GM12874 (cell line): ENCODE measurements at regions not wholly inside any gene's neighbourhood (a gene's known extent, or its start where the extent isn't known, plus 50 kb on each side); places are given as distances from the start of the nearest gene placed in this dataset.

ENCODE experiments used
- TF ChIP-seq, protein P1 (sequence below): IDR thresholded peaks from 2 replicates; pipeline ENCODE4 v1.5.1; 2011; ENCODE audit warnings: low read depth, mild to moderate bottlenecking, control low read depth, low read length, moderate library complexity; ENCODE audit not compliant: insufficient read depth

DNA sequence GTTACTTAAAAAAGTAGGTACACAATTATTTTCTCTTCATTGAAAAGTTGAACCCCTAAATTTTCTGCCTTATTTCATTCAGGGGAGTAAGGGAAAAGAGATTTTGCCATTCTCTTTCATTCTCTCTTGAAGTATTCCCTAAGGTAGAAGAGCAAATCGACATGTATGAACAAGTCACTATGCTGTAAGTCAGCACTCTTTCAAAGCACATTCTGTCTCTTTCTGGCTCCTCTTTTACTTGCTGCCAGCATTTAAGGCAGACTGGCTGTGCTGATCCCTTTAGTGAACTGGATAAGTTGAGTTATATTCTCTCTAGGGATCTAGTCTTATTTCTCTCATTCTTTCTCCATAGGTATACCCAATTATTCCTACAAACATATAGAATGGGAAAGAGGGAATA, 222.3 kb upstream of the ZWINT start:
- TF ChIP-seq, protein P1, sequence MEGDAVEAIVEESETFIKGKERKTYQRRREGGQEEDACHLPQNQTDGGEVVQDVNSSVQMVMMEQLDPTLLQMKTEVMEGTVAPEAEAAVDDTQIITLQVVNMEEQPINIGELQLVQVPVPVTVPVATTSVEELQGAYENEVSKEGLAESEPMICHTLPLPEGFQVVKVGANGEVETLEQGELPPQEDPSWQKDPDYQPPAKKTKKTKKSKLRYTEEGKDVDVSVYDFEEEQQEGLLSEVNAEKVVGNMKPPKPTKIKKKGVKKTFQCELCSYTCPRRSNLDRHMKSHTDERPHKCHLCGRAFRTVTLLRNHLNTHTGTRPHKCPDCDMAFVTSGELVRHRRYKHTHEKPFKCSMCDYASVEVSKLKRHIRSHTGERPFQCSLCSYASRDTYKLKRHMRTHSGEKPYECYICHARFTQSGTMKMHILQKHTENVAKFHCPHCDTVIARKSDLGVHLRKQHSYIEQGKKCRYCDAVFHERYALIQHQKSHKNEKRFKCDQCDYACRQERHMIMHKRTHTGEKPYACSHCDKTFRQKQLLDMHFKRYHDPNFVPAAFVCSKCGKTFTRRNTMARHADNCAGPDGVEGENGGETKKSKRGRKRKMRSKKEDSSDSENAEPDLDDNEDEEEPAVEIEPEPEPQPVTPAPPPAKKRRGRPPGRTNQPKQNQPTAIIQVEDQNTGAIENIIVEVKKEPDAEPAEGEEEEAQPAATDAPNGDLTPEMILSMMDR: no peak

DNA sequence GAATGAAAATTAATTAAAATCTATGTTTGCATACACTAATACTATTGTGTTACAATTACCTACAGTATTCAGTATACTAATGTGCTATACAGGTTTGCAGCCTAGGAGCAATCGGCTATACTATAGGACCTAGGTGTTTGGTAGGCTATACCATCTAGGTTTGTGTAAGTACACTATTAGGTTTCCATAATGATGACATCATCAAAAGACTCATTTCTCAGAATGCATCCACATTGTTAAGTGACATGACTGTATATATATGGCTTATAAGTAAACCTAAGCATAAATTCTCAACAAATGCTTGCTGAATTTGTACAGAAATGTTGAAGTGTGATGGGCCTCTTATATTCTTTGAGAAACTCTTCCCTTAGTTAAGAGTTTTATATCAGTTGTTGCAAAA, 206.5 kb upstream of the ZWINT start:
- TF ChIP-seq, protein P1: no peak

DNA sequence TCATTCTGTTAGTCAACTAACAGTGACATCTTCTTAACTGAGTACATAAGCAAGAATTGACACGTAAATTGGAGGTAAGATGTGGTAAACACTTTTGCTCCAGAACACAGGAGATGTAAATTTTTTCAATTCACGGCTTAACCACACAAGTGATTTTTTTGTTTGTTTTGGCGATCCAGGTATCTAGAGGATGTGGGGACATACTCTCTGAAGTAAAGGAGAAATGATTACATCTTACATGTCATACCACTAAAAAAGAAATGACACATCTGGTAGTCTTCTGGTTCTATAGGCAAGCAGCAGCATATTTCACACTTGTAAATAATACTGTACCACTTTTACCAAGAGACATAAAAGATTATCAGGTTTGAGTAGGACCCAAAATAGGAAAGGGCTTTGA, 200.3 kb upstream of the ZWINT start:
- TF ChIP-seq, protein P1: no peak

DNA sequence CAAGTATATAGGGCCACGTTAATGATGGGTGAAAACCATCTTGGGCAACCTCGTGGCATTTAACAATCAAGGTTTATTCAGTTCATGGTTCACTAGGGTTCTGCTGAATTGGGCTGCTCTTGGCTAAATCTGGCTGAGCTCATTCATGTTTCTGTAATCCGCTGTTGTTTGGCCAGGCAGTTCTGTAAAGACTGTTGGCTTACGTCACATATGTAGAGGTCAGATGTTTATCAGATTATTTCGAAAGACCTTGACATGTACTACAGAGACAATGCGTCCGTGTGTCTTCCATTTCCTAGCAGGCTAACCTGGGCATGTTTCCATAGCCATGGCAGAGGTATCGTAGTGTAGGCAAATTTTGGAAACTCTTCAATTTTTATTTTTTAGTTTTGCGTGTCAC, 190.0 kb upstream of the ZWINT start:
- TF ChIP-seq, protein P1: no peak

DNA sequence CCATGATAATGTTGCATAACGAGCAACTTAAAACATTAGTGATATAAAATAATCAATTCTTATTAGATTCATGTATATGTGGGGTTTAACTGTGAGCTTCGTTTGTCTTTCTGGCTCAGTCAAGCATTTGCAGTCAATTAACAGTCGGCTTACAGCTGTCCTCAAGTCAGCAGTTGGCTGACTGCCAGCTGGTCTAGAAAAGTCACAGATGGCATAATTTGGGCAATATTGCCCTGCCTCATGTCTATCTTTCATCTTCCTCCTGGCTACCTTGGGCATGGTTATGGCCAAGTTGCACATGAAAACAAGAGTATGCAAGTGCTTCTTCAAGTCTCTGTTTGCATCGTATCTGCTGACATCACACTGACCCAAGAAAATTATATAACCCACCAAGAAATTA, 186.1 kb upstream of the ZWINT start:
- TF ChIP-seq, protein P1: no peak

DNA sequence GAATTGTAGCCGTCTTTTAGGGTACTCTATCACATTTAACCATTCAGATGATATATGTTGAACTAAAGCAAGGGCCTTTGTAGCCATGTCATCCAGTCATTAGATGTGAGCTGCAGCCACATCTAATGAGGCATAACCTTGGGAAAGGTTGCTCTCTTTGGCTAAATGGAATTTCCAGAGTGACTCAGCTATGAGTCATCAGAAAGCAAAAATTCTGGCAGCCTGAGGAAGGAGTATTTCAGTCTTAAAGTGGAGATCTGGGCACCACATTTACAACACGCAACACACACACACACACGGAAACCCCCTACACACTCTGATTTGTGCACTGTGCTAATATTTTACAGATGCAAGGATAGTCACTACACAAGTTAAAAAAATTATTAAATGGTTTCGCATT, 176.9 kb upstream of the ZWINT start:
- TF ChIP-seq, protein P1: no peak

DNA sequence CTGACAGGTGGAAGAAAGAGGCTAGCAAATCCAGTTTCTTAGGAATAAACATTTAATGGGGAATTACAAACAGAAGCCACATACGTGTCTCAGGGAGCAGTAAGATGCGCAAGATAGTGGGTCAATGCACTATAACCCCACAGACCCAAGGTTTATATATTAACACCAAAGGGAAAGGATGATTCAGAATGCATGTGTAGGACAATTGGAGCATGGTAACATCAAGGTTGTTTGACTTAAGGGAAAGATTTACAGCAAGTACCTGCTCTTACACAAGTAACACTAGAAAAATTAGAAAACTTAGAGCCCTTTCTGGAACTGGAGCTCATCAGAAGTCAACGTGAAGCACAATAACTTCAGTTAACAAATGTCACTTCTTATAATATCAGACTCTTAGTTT, 161.1 kb upstream of the ZWINT start:
- TF ChIP-seq, protein P1: no peak

DNA sequence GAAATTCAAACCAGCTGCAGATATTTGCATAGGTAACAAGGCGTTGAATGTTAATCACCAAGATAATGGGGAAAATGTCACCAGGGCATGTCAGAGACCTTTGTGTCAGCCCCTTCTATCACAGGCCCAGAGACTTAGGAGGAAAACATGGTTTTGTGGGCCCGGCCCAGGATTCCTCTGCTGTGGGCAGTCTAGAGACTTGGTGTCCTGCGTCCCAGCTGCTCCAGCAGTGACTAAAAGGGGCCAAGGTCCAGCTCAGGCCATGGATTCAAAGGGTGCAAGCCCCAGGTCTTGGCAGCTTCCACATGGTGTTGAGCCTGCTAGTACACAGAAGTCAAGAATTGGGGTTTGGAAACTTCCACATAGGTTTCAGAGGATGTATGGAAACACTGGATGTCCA, 147.5 kb upstream of the ZWINT start:
- TF ChIP-seq, protein P1: no peak
